ENCODE measurements at regions not wholly inside any gene's neighbourhood (a gene's known extent, or its start where the extent isn't known, plus 50 kb on each side); places are given as distances from the start of the nearest gene placed in this dataset.

- TF ChIP-seq RXRA (IDR thresholded peaks at IDR 0.05) (no peak), SP1 (IDR thresholded peaks at IDR 0.05) (no peak), YY1 (IDR thresholded peaks at IDR 0.05) (no peak), GABPA (IDR thresholded peaks at IDR 0.05 in 1 of 2, conservative IDR thresholded peaks at IDR 0.05 in 1 of 2) (no peak), NR2F2 (IDR thresholded peaks at IDR 0.05) (no peak), JUND (IDR thresholded peaks at IDR 0.05) (no peak)
- TF ChIP-seq, protein P1, sequence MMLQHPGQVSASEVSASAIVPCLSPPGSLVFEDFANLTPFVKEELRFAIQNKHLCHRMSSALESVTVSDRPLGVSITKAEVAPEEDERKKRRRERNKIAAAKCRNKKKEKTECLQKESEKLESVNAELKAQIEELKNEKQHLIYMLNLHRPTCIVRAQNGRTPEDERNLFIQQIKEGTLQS (IDR thresholded peaks at IDR 0.05): no peak
Measured at GRCh38 chr1:69180358-69180757, 387.4 kb upstream of the LRRC7 start.

GRCh38 chr1:69185378-69185777 is 382.3 kb upstream of the LRRC7 start:
- H3K4me3 ChIP-seq (ENCODE audit: low read depth in 1 of 3, low read length in 3 of 3): no peak overlapping the region
- no peak overlapping the region for H3K9ac ChIP-seq (ENCODE audit: low read depth in 1 of 2, low read length in 2 of 2)
- H3K27me3 ChIP-seq (ENCODE audit: control insufficient read depth in 4 of 4, insufficient read depth in 4 of 4, low read length in 3 of 4): peaks cover 0 to 2% (median 0%) of the 10 kb centered on the region in 4 donors
- H3K36me3 ChIP-seq (ENCODE audit: control insufficient read depth in 4 of 4, insufficient read depth in 3 of 4, low read depth in 1 of 4, low read length in 3 of 4): no peaks in the 10 kb centered on the region
- TF ChIP-seq RXRA (IDR thresholded peaks at IDR 0.05) (no peak), TAF1 (conservative IDR thresholded peaks at IDR 0.05) (no peak), GABPA (IDR thresholded peaks at IDR 0.05 in 1 of 2, conservative IDR thresholded peaks at IDR 0.05 in 1 of 2) (no peak), YY1 (IDR thresholded peaks at IDR 0.05) (no peak), NR2F2 (IDR thresholded peaks at IDR 0.05) (no peak), RAD21 (IDR thresholded peaks at IDR 0.05) (no peak), FOXA2 (IDR thresholded peaks at IDR 0.05) (no peak), HNF4G (IDR thresholded peaks at IDR 0.05) (no peak), EGR1 (IDR thresholded peaks at IDR 0.05; ENCODE audit: low read depth in 2 of 2) (no peak), REST (IDR thresholded peaks at IDR 0.05) (no peak)
- TF ChIP-seq, protein P2, sequence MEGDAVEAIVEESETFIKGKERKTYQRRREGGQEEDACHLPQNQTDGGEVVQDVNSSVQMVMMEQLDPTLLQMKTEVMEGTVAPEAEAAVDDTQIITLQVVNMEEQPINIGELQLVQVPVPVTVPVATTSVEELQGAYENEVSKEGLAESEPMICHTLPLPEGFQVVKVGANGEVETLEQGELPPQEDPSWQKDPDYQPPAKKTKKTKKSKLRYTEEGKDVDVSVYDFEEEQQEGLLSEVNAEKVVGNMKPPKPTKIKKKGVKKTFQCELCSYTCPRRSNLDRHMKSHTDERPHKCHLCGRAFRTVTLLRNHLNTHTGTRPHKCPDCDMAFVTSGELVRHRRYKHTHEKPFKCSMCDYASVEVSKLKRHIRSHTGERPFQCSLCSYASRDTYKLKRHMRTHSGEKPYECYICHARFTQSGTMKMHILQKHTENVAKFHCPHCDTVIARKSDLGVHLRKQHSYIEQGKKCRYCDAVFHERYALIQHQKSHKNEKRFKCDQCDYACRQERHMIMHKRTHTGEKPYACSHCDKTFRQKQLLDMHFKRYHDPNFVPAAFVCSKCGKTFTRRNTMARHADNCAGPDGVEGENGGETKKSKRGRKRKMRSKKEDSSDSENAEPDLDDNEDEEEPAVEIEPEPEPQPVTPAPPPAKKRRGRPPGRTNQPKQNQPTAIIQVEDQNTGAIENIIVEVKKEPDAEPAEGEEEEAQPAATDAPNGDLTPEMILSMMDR (IDR thresholded peaks at IDR 0.05; ENCODE audit: low read depth, low read length, missing input control): no peak
- TF ChIP-seq, protein P1 (IDR thresholded peaks at IDR 0.05): no peak
- H3K4me1 ChIP-seq (ENCODE audit: control insufficient read depth in 4 of 4, insufficient read depth in 4 of 4, low read length in 3 of 4): no peaks in the 10 kb centered on the region
- H3K9me3 ChIP-seq (ENCODE audit: control insufficient read depth in 4 of 4, low read length in 3 of 4): no peaks in the 10 kb centered on the region
- no peak overlapping the region for H3K27ac ChIP-seq (ENCODE audit: low read depth in 1 of 2, low read length in 2 of 2)
- no peak for DNase-seq (ENCODE audit: low spot score)

More at GRCh38 chr1:69180358-69180757, 387.4 kb upstream of the LRRC7 start:
- Histone ChIP-seq H3K27me3 (ENCODE audit: control insufficient read depth in 4 of 4, insufficient read depth in 4 of 4, low read length in 3 of 4) (peaks cover 0 to 2% (median 0%) of the 10 kb centered on the region in 4 donors), H3K4me3 (ENCODE audit: low read depth in 1 of 3, low read length in 3 of 3) (no peak overlapping the region), H3K36me3 (ENCODE audit: control insufficient read depth in 4 of 4, insufficient read depth in 3 of 4, low read depth in 1 of 4, low read length in 3 of 4) (no peaks in the 10 kb centered on the region), H3K9ac (ENCODE audit: low read depth in 1 of 2, low read length in 2 of 2) (no peak overlapping the region), H3K4me1 (ENCODE audit: control insufficient read depth in 4 of 4, insufficient read depth in 4 of 4, low read length in 3 of 4) (no peaks in the 10 kb centered on the region), H3K9me3 (ENCODE audit: control insufficient read depth in 4 of 4, low read length in 3 of 4) (peaks cover 0 to 2% (median 0%) of the 10 kb centered on the region in 4 donors), H3K27ac (ENCODE audit: low read depth in 1 of 2, low read length in 2 of 2) (no peak overlapping the region)
- DNase-seq (ENCODE audit: low spot score): no peak
